ENCODE measurements at regions not wholly inside any gene's neighbourhood (a gene's known extent, or its start where the extent isn't known, plus 50 kb on each side); places are given as distances from the start of the nearest gene placed in this dataset.
"Not testable (repeated sequence)": the region's sequence is repeated elsewhere in the genome, so short reads cannot be mapped to it uniquely, and the experiment has no call there.

DNA sequence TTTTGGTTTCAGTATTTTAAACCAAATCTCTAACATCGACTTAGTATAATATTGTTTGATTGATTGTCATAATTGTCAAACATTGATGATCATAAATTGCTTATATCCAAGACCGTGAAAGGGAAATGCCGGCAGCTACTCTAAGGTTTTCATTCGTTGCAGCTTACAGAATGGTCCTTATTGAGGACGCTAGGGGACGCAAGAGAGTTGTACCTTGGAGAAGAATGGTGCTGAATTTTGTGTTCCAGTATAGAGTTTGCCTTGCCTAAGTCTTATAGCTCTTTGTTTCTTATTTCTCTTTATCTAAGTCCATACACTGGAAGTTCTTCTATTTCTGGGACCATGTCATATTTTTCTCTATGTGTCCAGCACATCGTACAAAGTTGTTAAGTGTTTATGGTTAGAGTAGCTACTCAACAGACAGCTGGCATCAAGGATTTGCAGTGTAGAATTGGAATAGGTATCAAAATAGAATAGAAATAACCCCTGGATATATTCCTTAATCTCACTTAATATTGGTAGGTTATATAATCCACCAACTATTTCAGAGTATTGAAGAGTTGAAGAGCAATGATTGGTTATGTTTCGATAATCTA, 67.4 kb upstream of the GPR39 start:
- H3K4me1 ChIP-seq (ENCODE audit: insufficient read depth, low read length); H4K20me1 ChIP-seq (ENCODE audit: insufficient read depth, low read length); BruUV-seq (replicated peaks); H2AFZ ChIP-seq (ENCODE audit: low read length); H3K27me3 ChIP-seq (ENCODE audit: control insufficient read depth in 1 of 2, insufficient read depth in 2 of 2, low read length in 2 of 2); FAIRE-seq; H3K27ac ChIP-seq (ENCODE audit: extremely low read length, insufficient read depth, low read length); H3K9me3 ChIP-seq (ENCODE audit: low read length); ATAC-seq; H3K4me3 ChIP-seq (replicated peaks in 1 of 3; ENCODE audit: insufficient read depth in 1 of 3, low read depth in 2 of 3, low read length in 3 of 3); H3K79me2 ChIP-seq (ENCODE audit: insufficient read depth, low read length); H3K36me3 ChIP-seq (replicated peaks in 1 of 2; ENCODE audit: control insufficient read depth in 1 of 2, insufficient read depth in 2 of 2, low read length in 2 of 2); H3K9ac ChIP-seq (ENCODE audit: insufficient read depth, low read depth, low read length); H3K4me2 ChIP-seq (ENCODE audit: low read depth, low read length); in situ Hi-C loops (cut with HindIII; ENCODE audit: extremely low pct_ligation_motif_present, low pct_unique_long_range_greater_than_20kb); TF ChIP-seq GABPA (IDR thresholded peaks at IDR 0.05; ENCODE audit: low read depth, low read length): not testable (repeated sequence)
- peak; percentile 40; the same call in 1 of the 2 replicates for TF ChIP-seq GABPA (CRISPR knock-in tag; IDR thresholded peaks at IDR 0.05; ENCODE audit: low read depth)
- peak; percentile 76 for TF ChIP-seq STAG1 (CRISPR knock-in tag; IDR thresholded peaks at IDR 0.05)
- peak; percentile 77 for TF ChIP-seq THAP11 (CRISPR knock-in tag; IDR thresholded peaks at IDR 0.05)
- 0 out of 2 replicates have a peak, but pooled peaks have one; percentile 39 for TF ChIP-seq RAD21 (CRISPR knock-in tag; IDR thresholded peaks at IDR 0.05)
- TF ChIP-seq CTCF (CRISPR knock-in tag; IDR thresholded peaks at IDR 0.05) = peak; percentile 80
- peak; percentile 58; the same call in 1 of the 2 replicates for TF ChIP-seq SMC3 (IDR thresholded peaks at IDR 0.05; ENCODE audit: low read length)
- 21% methylated on average over 8 of the region's 8 CpGs for WGBS (ENCODE audit: low lambda C conversion rate)
- ChIA-PET POLR2A (interaction anchor here (0.6 to 0.8 kb wide), 3 partner anchors 67 to 91 kb away, joined by 3 to 4 read pairs (median 3); partner anchors contain the start of gene GPR39), CTCF (ENCODE audit: low intra/inter-chr PET ratio, low total read pairs) (interaction anchor here (1.5 kb wide), 1 partner anchor 100 kb away, joined by 6 read pairs; no protein-coding TSS in a partner anchor)
- DNase-seq (ENCODE audit: low spot score) = peak; percentile 49
- intact Hi-C loops (cut with micrococcal nuclease; ENCODE audit: unreplicated experiment) = loop anchor here (1.0 kb wide), 1 partner anchor 100 kb away; no protein-coding TSS in a partner anchor

GRCh38 chr2:132351668-132352067, 64.9 kb upstream of the GPR39 start:
- CTCF ChIA-PET (ENCODE audit: low intra/inter-chr PET ratio, low total read pairs); ATAC-seq; in situ Hi-C loops (cut with HindIII; ENCODE audit: extremely low pct_ligation_motif_present, low pct_unique_long_range_greater_than_20kb): not testable (repeated sequence)

DNA sequence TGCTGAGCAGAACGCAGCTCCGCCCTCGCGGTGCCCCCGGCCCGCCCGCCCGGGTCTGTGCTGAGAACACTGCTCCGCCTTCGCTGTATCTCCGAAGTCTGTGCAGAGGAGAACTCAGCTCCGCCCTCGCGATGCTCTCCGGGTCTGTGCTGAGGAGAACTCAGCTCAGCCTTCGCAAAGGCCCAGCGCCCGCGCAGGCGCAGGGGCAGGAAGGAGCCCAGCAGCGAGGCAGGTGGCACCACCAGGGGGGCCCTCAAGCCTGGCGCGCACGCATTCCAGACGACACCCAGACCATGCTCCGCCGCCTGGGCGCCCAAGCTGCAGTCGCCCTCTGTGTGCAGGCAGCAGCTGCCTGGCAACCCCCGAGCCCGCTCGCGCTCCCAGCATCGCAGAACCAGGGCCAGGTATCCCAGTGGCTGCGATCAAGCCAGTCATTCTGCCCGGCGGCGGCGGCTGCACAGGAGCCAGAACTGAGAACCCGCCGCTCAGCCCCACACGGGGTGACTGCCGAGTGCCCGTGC, 64.1 kb upstream of the GPR39 start:
- H3K36me3 ChIP-seq (replicated peaks in 1 of 2; ENCODE audit: control insufficient read depth in 1 of 2, insufficient read depth in 2 of 2, low read length in 2 of 2); in situ Hi-C loops (cut with HindIII; ENCODE audit: extremely low pct_ligation_motif_present, low pct_unique_long_range_greater_than_20kb); H3K4me1 ChIP-seq (ENCODE audit: insufficient read depth, low read length); H4K20me1 ChIP-seq (ENCODE audit: insufficient read depth, low read length); BruUV-seq (replicated peaks); intact Hi-C loops (cut with micrococcal nuclease; ENCODE audit: unreplicated experiment); H3K9ac ChIP-seq (ENCODE audit: insufficient read depth, low read depth, low read length); H3K9me3 ChIP-seq (ENCODE audit: low read length); H3K27me3 ChIP-seq (ENCODE audit: control insufficient read depth in 1 of 2, insufficient read depth in 2 of 2, low read length in 2 of 2); H3K4me3 ChIP-seq (replicated peaks in 1 of 3; ENCODE audit: insufficient read depth in 1 of 3, low read depth in 2 of 3, low read length in 3 of 3); H3K79me2 ChIP-seq (ENCODE audit: insufficient read depth, low read length); H3K27ac ChIP-seq (ENCODE audit: extremely low read length, insufficient read depth, low read length); H2AFZ ChIP-seq (ENCODE audit: low read length); CTCF ChIA-PET (ENCODE audit: low intra/inter-chr PET ratio, low total read pairs); FAIRE-seq; DNase-seq (ENCODE audit: low spot score): not testable (repeated sequence)
- POLR2A ChIA-PET = interaction anchor here (1.3 kb wide), 1 partner anchor 64 kb away, joined by 3 read pairs; no protein-coding TSS in a partner anchor
- peak overlapping the region; percentile 23; the same call in 1 of the 2 replicates for H3K4me2 ChIP-seq (ENCODE audit: low read depth, low read length)
- 30% methylated on average over 7 of the region's 44 CpGs for WGBS (ENCODE audit: low lambda C conversion rate)
- peak; percentile 79 for ATAC-seq

More at GRCh38 chr2:132351668-132352067, 64.9 kb upstream of the GPR39 start:
- H2AFZ ChIP-seq (ENCODE audit: low read length); intact Hi-C loops (cut with micrococcal nuclease; ENCODE audit: unreplicated experiment); POLR2A ChIA-PET; FAIRE-seq; BruUV-seq (replicated peaks); H4K20me1 ChIP-seq (ENCODE audit: insufficient read depth, low read length); H3K9me3 ChIP-seq (ENCODE audit: low read length); H3K79me2 ChIP-seq (ENCODE audit: insufficient read depth, low read length); H3K4me2 ChIP-seq (ENCODE audit: low read depth, low read length); H3K4me3 ChIP-seq (replicated peaks in 1 of 3; ENCODE audit: insufficient read depth in 1 of 3, low read depth in 2 of 3, low read length in 3 of 3); H3K9ac ChIP-seq (ENCODE audit: insufficient read depth, low read depth, low read length); H3K4me1 ChIP-seq (ENCODE audit: insufficient read depth, low read length); DNase-seq (ENCODE audit: low spot score); H3K27me3 ChIP-seq (ENCODE audit: control insufficient read depth in 1 of 2, insufficient read depth in 2 of 2, low read length in 2 of 2); H3K36me3 ChIP-seq (replicated peaks in 1 of 2; ENCODE audit: control insufficient read depth in 1 of 2, insufficient read depth in 2 of 2, low read length in 2 of 2); H3K27ac ChIP-seq (ENCODE audit: extremely low read length, insufficient read depth, low read length): not testable (repeated sequence)
- 32% methylated on average over 4 of the region's 4 CpGs for WGBS (ENCODE audit: low lambda C conversion rate)
